IMR-90 (cell line): ENCODE measurements at regions not wholly inside any gene's neighbourhood (a gene's known extent, or its start where the extent isn't known, plus 50 kb on each side); places are given as distances from the start of the nearest gene placed in this dataset.

Experiments used
- ATAC-seq: fragments of 200-7000 bp; cut with Tn5 transposase; 2 replicates; pipeline ENCODE4 v1.9.1; 2020; ENCODE audit warnings: low read depth, mild to moderate bottlenecking, moderate library complexity
- BruUV-seq: library from RNA; stranded (reverse); fragments of 400-500 nt; replicated peaks from 2 replicates; lab custom pipeline; 2021; lab: Mats Ljungman, UMichigan
- CTCF ChIA-PET: fragments of 300-600 bp; formaldehyde crosslinking; extraction: SDS; loops from one replicate; lab custom pipeline; 2021; ENCODE audit warnings: antibody characterized with exemption; lab: Yijun Ruan, JAX
- POLR2A ChIA-PET: fragments of 300-600 bp; sonication (Branson Sonifier 250); formaldehyde crosslinking; loops from one replicate; lab custom pipeline; 2022; ENCODE audit warnings: antibody characterized with exemption; ENCODE audit not compliant: unreplicated experiment; lab: Charles Lee
- DNase-seq: peaks from one replicate; pipeline ENCODE4 v3.0.0; 2013
- H2AFZ ChIP-seq: replicated peaks from 2 replicates; pipeline ENCODE3; 2013; ENCODE audit warnings: low read length, mild to moderate bottlenecking; ENCODE audit not compliant: poor library complexity
- H2AK5ac ChIP-seq: 2 replicates; pipeline ENCODE4 v1.6.1; 2013; ENCODE audit warnings: low read depth, low read length, inconsistent platforms
- H2AK9ac ChIP-seq: replicated peaks from 2 replicates; pipeline ENCODE3; 2013; ENCODE audit warnings: mild to moderate bottlenecking, low read depth, low read length, moderate library complexity; ENCODE audit not compliant: poor library complexity
- H2BK120ac ChIP-seq: 2 replicates; pipeline ENCODE4 v1.6.1; 2013; ENCODE audit warnings: low read depth, low read length, inconsistent platforms
- H2BK15ac ChIP-seq: 3 replicates; pipeline ENCODE4 v1.6.1; 2013; ENCODE audit warnings: low read depth, low read length, inconsistent platforms
- H2BK20ac ChIP-seq: 2 replicates; pipeline ENCODE4 v1.6.1; 2013; ENCODE audit warnings: low read depth, mild to moderate bottlenecking, inconsistent platforms, low read length, moderate library complexity
- H2BK5ac ChIP-seq: 2 replicates; pipeline ENCODE4 v1.6.1; 2013; ENCODE audit warnings: mild to moderate bottlenecking, low read depth, low read length, inconsistent platforms; ENCODE audit not compliant: poor library complexity, severe bottlenecking
- H3K14ac ChIP-seq: replicated peaks from 2 replicates; pipeline ENCODE4 v1.6.1; 2013; ENCODE audit warnings: low read depth, low read length, inconsistent platforms
- H3K18ac ChIP-seq: 2 replicates; pipeline ENCODE4 v1.6.1; 2013; ENCODE audit warnings: low read depth, low read length, control low read depth
- H3K23ac ChIP-seq: 2 replicates; pipeline ENCODE4 v1.6.1; 2013; ENCODE audit warnings: low read depth, low read length, inconsistent platforms
- H3K27ac ChIP-seq: 2 replicates; pipeline ENCODE4 v1.5.1; 2013; ENCODE audit warnings: mild to moderate bottlenecking, control low read depth, low read length; ENCODE audit not compliant: insufficient read depth
- H3K27me3 ChIP-seq: 2 replicates; pipeline ENCODE4 v1.6.1; 2013; ENCODE audit warnings: low read length; ENCODE audit not compliant: control insufficient read depth, insufficient read depth
- H3K36me3 ChIP-seq: 2 replicates; pipeline ENCODE4 v1.6.1; 2013; ENCODE audit warnings: low read length, mixed read lengths; ENCODE audit not compliant: control insufficient read depth, insufficient read depth
- H3K4ac ChIP-seq: 2 replicates; pipeline ENCODE4 v1.6.1; 2013; ENCODE audit warnings: low read depth, low read length, inconsistent platforms
- H3K4me1 ChIP-seq: 2 replicates; pipeline ENCODE4 v1.6.1; 2013; ENCODE audit warnings: low read length, mixed read lengths; ENCODE audit not compliant: control insufficient read depth, insufficient read depth
- H3K4me2 ChIP-seq: 2 replicates; pipeline ENCODE4 v1.6.1; 2013; ENCODE audit warnings: low read depth, mild to moderate bottlenecking, control low read depth, low read length, moderate library complexity
- H3K4me3 ChIP-seq: 2 replicates; pipeline ENCODE4 v1.5.1; 2013; ENCODE audit warnings: low read depth, mild to moderate bottlenecking, control low read depth, low read length, moderate library complexity; ENCODE audit not compliant: insufficient read depth
- H3K56ac ChIP-seq: 2 replicates; pipeline ENCODE4 v1.6.1; 2013; ENCODE audit warnings: low read length, inconsistent platforms; ENCODE audit not compliant: insufficient read depth; ENCODE audit errors: extremely low read depth
- H3K79me1 ChIP-seq, 2 experiments: 2 replicates each; pipeline ENCODE4 v1.6.1; 2013; ENCODE audit warnings: low read length in 2 of 2, inconsistent platforms in 1 of 2, low read depth in 1 of 2
- H3K9ac ChIP-seq: 2 replicates; pipeline ENCODE4 v1.6.1; 2013; ENCODE audit warnings: low read depth, low read length, control low read depth
- H3K9me1 ChIP-seq: 2 replicates; pipeline ENCODE4 v1.6.1; 2013; ENCODE audit warnings: low read length, inconsistent platforms; ENCODE audit not compliant: insufficient read depth
- H3K9me3 ChIP-seq: 2 replicates; pipeline ENCODE4 v1.6.1; 2013; ENCODE audit warnings: low read length; ENCODE audit not compliant: control insufficient read depth, insufficient read depth
- H4K20me1 ChIP-seq: 2 replicates; pipeline ENCODE4 v1.6.1; 2013; ENCODE audit warnings: low read length, inconsistent platforms; ENCODE audit not compliant: insufficient read depth
- H4K5ac ChIP-seq: 2 replicates; pipeline ENCODE4 v1.6.1; 2013; ENCODE audit warnings: mild to moderate bottlenecking, low read depth, low read length, control low read depth
- H4K8ac ChIP-seq, 2 experiments: 2 replicates each; pipeline ENCODE4 v1.6.1; 2013; ENCODE audit warnings: low read depth in 2 of 2, low read length in 2 of 2, control low read depth in 1 of 2, inconsistent platforms in 1 of 2
- H4K91ac ChIP-seq: 2 replicates; pipeline ENCODE4 v1.6.1; 2013; ENCODE audit warnings: low read depth, low read length, inconsistent platforms; ENCODE audit not compliant: insufficient read depth
- CEBPB ChIP-seq: IDR thresholded peaks from 2 replicates; pipeline ENCODE4 v1.6.1; 2012; ENCODE audit warnings: low read depth, low read length, improper control_type of control experiment
- USF2 ChIP-seq: fragments of 150-350 bp; IDR thresholded peaks from 2 replicates; pipeline ENCODE4 v1.6.1; 2017; ENCODE audit warnings: mild to moderate bottlenecking, antibody characterized with exemption, low read length, low read depth
- WGBS, 2 experiments: methylation state at CpG; one replicate each; pipeline versions ENCODE4 v1.1.5 to v1.1.7; 2013; ENCODE audit warnings: missing lambda C conversion rate in 2 of 2; ENCODE audit not compliant: insufficient read length in 1 of 2; ENCODE audit errors: extremely low coverage in 2 of 2; 5-methylcytosine and 5-hydroxymethylcytosine counted together
- dilution Hi-C: fragments of 300-500 bp; cut with HindIII; formaldehyde crosslinking; loops from one replicate; pipeline ENCODE4 v1.14.3; 2018; ENCODE audit warnings: low sequenced_read_pairs; ENCODE audit not compliant: unreplicated experiment
- in situ Hi-C: fragments of 300-500 bp; cut with MboI; formaldehyde crosslinking; loops from 3 replicates; pipeline ENCODE4 v1.14.3; 2019; ENCODE audit warnings: low sequenced_read_pairs, inconsistent platforms, mixed read lengths
- intact Hi-C: fragments of 100-400 bp; cut with micrococcal nuclease; formaldehyde crosslinking; loops from 2 replicates; pipeline ENCODE4 v1.10.0; 2022

- no peak overlapping the region for H2AK5ac ChIP-seq
- no peak overlapping the region for H2AK9ac ChIP-seq
- peak overlapping the region; percentile 100; the same call in 1 of the 2 replicates for H4K5ac ChIP-seq
- H3K36me3 ChIP-seq: no peaks in the 10 kb centered on the region
- peak overlapping the region; percentile 93 for H3K14ac ChIP-seq
- no TSS peak for BruUV-seq
- no peak overlapping the region for H3K23ac ChIP-seq
- intact Hi-C loops (loop anchor here (1.0 to 5.0 kb wide), 2 partner anchors 28 to 295 kb away; no protein-coding TSS in a partner anchor), in situ Hi-C loops (no loop called here), dilution Hi-C loops (no loop called here)
- peak overlapping the region; percentile 92; the same call in 1 of the 2 replicates for H2BK20ac ChIP-seq
- H3K27me3 ChIP-seq: no peaks in the 10 kb centered on the region
- WGBS, 2 experiments: no CpG with 5 or more reads among the region's 1 CpG
- DNase-seq (peak; percentile 68), ATAC-seq (peak; percentile 65)
- H3K9me1 ChIP-seq: no peaks in the 10 kb centered on the region
- H2BK5ac ChIP-seq: peak overlapping the region; percentile 99
- peak overlapping the region; percentile 66; the same call in 1 of the 2 replicates for H3K4me2 ChIP-seq
- peak overlapping the region in 1 of 2 experiments; percentile 46; a peak in 2 of 4 replicates for H4K8ac ChIP-seq
- no peaks in the 10 kb centered on the region for H3K79me1 ChIP-seq
- H3K4me3 ChIP-seq: no peak overlapping the region
- H3K4me1 ChIP-seq: peaks cover 14% of the 10 kb centered on the region; the same call in 1 of the 2 replicates
- H2BK120ac ChIP-seq: peak overlapping the region; percentile 94
- peak overlapping the region; percentile 66; the same call in 1 of the 2 replicates for H3K27ac ChIP-seq
- H2BK15ac ChIP-seq: peak overlapping the region; percentile 92; the same call in 1 of the 3 replicates
- no peak overlapping the region for H3K9ac ChIP-seq
- no peaks in the 10 kb centered on the region for H3K9me3 ChIP-seq
- ChIA-PET POLR2A (no interaction called here), CTCF (interaction anchor here (1.2 kb wide), 1 partner anchor 195 kb away, joined by 3 read pairs; no protein-coding TSS in a partner anchor)
- peak; percentile 88 for TF ChIP-seq CEBPB
- no peak for TF ChIP-seq USF2
- H2AFZ ChIP-seq: no peak overlapping the region
- peak overlapping the region; percentile 52; the same call in 1 of the 2 replicates for H3K4ac ChIP-seq
- no peaks in the 10 kb centered on the region for H4K20me1 ChIP-seq
- peak overlapping the region; percentile 100 for H3K18ac ChIP-seq
- H4K91ac ChIP-seq: 0 out of 2 replicates have a peak overlapping the region, but pooled peaks have one; percentile 70
- H3K56ac ChIP-seq: no peak overlapping the region
Measured at GRCh38 chr21:28447462-28447861, 545.2 kb downstream of the LTN1 start.
